C4-2B (cell line): ENCODE measurements at regions not wholly inside any gene's neighbourhood (a gene's known extent, or its start where the extent isn't known, plus 50 kb on each side); places are given as distances from the start of the nearest gene placed in this dataset.

Source experiments
- CTCF ChIP-seq: fragments of 450-650 bp; conservative IDR thresholded peaks from 2 replicates; pipeline ENCODE4 v1.5.1; 2017; ENCODE audit warnings: mild to moderate bottlenecking
- ZFX ChIP-seq: fragments of 450-650 bp; IDR thresholded peaks from 2 replicates; pipeline ENCODE4 v1.6.1; 2017

GRCh38 chr13:72145383-72145782 is 278.4 kb upstream of the DACH1 start:
- no peak for TF ChIP-seq CTCF
- TF ChIP-seq ZFX, result no peak
